Activated naive CD4-positive, alpha-beta T cell treated with anti-CD3 and anti-CD28 coated beads, Interleukin-2, amount 50 U/mL, for 72 hours (primary cell): ENCODE measurements at regions not wholly inside any gene's neighbourhood (a gene's known extent, or its start where the extent isn't known, plus 50 kb on each side); places are given as distances from the start of the nearest gene placed in this dataset.

ENCODE experiments used
- ATAC-seq, 2 donors: fragments of 150-1000 bp; cut with Tn5 transposase; 2 replicates each; pipeline ENCODE4 v1.10.0; 2021; ENCODE audit warnings: mild to moderate bottlenecking in 2 of 2, moderate library complexity in 2 of 2
- DNase-seq, 2 donors: peaks; one replicate each; pipeline ENCODE4 v3.0.0; 2021 to 2022; ENCODE audit warnings: low spot score in 2 of 2
- H3K27ac Mint-ChIP-seq, 2 donors: one replicate each; pipeline ENCODE4 v1.8.0; 2022; ENCODE audit warnings: mild to moderate bottlenecking in 2 of 2, mixed read lengths in 2 of 2
- H3K36me3 Mint-ChIP-seq, 2 donors: one replicate each; pipeline ENCODE4 v1.8.0; 2022; ENCODE audit warnings: mixed read lengths in 2 of 2
- H3K9me3 Mint-ChIP-seq, 2 donors: one replicate each; pipeline ENCODE4 v1.8.0; 2022; ENCODE audit warnings: mixed read lengths in 2 of 2

DNA sequence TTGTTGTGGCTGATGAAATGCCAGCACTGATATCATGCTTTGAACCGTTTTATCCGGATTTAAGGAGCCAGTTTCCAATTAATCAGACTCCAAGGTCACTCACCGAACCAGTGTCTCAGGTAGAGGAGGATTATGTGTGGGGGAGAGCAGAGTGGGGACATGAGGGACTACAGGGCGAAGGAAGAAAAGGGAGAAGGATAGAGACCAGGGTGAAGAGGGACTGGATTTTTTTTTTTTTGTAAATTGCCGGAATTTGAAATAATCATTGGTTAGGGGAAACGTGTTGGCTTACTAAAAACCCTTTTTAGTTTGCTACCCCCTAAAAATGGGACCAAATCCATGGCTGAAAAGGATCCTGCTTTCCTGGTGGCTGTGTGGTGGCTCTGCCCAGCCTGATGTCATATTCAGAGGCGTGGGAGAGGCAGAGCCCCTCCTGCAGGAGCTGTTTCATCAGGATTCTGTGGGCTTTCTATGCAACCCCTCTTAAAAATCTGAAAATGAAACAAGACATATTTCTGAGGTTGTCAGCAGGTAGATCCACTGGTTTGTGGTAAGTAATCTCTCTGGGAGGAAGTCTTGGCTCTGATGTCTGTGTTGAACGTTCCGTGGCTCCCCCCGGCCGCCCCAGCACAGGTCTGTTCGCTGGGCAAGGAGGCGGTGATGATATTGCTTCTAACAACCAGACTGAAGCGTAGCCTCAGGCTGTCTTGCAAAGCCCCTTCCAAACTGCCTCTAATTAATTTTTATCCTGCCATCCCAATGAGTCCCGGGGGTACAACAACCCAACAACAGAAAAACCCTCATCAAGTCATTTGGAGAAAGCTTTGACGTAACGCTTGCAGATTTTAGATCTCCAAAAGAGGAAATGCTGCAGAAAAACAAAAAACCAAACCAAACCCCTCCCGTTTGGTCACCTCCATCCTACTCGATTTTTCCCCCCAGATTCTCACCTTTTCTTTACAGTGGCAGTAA, 143.0 kb upstream of the ZFHX3 start:
- no peak for ATAC-seq
- DNase-seq = no peak
- Mint-ChIP-seq H3K27ac (no peak overlapping the region), H3K36me3 (no peaks in the 10 kb centered on the region), H3K9me3 (no peaks in the 10 kb centered on the region)

DNA sequence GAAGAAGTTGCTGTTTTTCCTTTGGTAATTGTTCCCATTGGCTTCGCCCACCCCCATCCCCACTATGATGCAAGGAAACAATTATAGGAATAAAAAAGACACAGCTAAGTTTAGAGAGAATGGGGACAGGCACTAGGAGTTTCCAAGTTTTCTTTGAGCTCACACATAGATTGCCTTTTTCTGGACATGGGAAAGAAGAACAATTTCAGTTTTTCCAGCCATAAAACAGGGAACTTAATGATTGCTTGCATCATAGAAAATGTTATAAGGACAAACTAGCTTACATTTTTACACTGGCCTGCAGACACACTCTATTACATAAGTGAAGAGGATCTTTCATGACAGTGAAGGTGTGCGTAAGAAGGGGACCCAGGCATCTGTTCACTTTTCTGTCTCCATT, 142.3 kb upstream of the ZFHX3 start:
- no peak overlapping the region for H3K27ac Mint-ChIP-seq
- no peak for ATAC-seq
- no peaks in the 10 kb centered on the region for H3K9me3 Mint-ChIP-seq
- no peak for DNase-seq
- H3K36me3 Mint-ChIP-seq = no peaks in the 10 kb centered on the region

DNA sequence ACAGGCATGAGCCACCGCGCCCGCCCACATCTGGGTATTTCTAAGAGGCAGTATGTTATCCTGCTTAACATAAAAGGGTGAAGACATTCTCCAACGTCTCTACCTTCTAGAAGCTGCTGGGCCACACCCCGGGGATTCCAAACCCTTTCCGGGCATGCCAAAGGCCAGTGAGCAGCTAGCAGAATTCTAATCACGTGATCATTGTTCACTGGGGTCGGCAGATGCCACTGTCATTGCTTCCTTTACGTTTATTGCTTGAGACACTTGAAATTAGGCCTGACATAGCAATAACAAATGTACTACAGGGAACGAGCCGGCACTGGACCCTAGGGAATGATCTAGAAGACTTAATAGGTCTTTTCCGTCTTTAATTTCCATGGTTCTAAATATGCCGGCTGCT, 141.2 kb upstream of the ZFHX3 start:
- Mint-ChIP-seq H3K9me3 (no peaks in the 10 kb centered on the region), H3K36me3 (no peaks in the 10 kb centered on the region), H3K27ac (no peak overlapping the region)
- no peak for ATAC-seq
- DNase-seq = no peak

DNA sequence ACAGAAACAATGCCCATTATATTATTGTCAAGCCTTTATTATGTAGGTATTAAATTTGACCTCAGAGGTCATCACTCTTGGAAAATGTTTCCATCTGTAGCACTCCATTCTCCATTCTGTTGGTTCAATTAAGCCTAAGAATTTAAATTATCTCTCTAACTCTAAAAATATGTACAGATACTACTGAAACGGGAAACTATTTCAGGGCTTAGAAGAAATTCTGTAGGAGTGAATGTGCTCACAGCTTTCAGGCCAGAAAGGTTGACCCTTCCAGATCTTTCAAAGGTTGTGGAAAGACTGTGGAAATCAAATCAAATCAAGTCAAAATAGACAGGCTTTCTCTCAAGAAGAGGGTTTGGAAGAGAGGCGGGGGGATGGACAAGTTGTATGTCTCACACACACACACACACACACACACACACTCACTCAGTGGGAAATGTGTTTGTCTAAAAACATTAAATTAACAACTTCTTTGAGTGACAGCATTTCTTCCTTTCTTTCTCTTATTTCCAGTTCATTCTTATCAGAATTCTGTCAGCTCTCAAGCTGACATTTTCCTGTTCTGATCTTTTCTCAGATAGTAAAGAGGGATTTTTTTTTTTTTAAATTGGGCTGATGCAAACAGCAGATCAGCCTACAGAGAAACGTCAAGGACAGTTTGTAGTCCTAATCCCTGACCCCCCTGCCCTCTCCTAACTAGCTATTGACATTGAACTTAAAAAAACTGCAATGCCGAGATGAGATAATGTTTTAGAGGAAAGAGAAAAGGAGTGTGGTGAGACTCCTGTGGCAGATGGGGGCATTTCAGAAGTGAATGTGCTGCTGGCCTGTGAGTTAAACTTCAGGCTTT, 139.0 kb upstream of the ZFHX3 start:
- DNase-seq (no peak), ATAC-seq (no peak)
- H3K27ac Mint-ChIP-seq = no peak overlapping the region
- no peaks in the 10 kb centered on the region for H3K9me3 Mint-ChIP-seq
- no peaks in the 10 kb centered on the region for H3K36me3 Mint-ChIP-seq

DNA sequence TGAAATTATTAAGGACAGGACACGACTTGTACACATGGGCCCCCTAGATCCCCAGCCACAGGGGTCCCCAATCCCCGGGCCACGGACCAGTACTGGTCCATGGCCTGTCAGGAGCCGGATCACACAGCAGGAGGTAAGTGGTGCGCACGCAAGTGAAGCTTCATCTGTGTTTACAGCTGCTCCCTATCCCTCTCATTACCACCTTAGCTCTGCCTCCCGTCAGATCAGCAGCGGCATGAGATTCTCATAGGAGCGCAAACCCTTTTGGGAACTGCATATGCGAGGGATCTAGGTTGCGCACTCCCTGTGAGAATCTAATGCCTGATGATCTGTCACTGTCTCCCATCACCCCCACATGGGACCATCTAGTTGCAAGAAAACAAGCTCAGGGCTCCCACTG, 137.8 kb upstream of the ZFHX3 start:
- ATAC-seq (no peak), DNase-seq (no peak)
- Mint-ChIP-seq H3K36me3 (no peaks in the 10 kb centered on the region), H3K27ac (no peak overlapping the region), H3K9me3 (no peaks in the 10 kb centered on the region)

DNA sequence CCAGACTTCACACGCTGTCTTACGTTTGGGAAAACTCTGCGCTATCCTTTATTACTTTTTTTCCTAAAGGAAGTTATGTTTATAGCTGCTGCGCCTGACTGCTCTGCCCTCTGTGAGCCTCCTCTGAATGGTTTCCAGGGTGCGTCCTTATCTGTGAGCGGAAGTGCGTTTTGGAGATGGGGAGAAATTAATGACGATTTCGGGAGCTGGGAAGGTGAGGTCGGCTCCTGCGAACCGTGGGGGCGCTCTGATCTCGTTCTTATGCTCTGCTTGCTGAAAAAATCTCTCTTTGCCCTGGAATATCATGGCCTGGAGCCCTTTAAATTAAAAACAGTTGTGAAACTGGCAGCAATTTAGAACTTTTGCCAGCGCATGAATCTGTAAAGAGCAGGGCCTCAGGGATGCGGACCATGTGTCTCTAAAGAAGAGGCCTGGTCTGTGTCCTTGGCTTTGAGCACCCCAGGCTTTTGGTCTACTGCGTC, 135.7 kb upstream of the ZFHX3 start:
- Mint-ChIP-seq H3K9me3 (no peaks in the 10 kb centered on the region), H3K27ac (no peak overlapping the region), H3K36me3 (no peaks in the 10 kb centered on the region)
- ATAC-seq = no peak
- DNase-seq = no peak

DNA sequence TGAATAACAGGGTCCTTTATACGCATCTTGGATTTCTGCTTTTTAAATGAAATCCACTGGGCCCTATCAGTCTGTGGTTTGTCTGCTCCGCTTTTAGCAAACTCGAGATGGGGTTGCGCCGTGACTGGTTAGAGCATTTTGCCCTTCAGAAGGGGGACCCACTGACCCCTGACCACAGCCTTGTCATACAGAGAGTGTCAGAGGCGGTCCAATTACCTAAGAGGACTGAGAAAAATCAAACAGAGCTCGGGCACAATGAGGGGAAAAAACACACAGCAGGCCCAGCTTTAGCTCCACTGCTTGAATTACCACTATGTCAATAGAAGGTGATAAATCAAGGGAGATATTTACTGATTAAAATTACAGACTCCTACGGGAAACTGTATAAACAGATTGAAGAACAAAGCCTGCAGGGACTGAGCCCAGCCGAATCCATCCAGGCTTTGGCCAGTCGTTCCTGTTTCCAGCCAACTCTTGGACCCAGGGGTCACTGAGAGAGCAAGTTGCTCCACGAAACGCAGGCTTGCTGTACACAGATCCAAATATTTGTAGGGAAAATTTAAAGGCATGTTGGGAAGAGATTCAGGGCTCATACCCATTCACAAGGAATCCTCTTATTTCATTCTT, 131.9 kb upstream of the ZFHX3 start:
- Mint-ChIP-seq H3K27ac (no peak overlapping the region), H3K9me3 (no peaks in the 10 kb centered on the region), H3K36me3 (no peaks in the 10 kb centered on the region)
- DNase-seq (no peak), ATAC-seq (no peak)

DNA sequence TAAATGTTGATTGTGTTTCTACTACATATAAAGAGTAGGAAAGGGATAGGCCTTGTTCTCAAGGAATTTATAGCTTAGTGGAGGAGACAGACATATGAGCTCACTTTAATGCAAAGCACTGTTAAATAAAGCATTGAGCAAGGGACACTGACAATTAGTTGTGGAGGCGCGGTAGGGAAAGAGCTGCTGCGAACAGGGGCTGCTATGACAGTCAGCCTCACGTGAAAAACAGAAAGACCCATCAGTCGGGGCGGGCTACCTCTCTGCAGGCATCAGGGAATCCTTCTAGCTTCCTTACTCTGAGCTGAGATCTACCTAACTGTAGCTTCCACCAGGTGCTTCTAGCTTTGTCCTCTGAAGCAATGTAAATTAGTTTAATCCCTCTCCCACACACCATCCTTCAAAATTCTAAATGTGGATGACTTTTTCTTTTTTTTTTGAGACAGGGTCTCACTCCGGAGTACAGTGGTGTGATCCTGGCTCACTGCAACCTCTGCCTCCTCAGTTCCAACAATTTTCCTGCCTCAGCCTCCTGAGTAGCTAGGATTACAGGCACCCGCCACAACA, 129.9 kb upstream of the ZFHX3 start:
- no peak for ATAC-seq
- no peak for DNase-seq
- no peaks in the 10 kb centered on the region for H3K36me3 Mint-ChIP-seq
- H3K9me3 Mint-ChIP-seq = peaks cover 0 to 4% of the 10 kb centered on the region in 2 donors
- no peak overlapping the region for H3K27ac Mint-ChIP-seq

DNA sequence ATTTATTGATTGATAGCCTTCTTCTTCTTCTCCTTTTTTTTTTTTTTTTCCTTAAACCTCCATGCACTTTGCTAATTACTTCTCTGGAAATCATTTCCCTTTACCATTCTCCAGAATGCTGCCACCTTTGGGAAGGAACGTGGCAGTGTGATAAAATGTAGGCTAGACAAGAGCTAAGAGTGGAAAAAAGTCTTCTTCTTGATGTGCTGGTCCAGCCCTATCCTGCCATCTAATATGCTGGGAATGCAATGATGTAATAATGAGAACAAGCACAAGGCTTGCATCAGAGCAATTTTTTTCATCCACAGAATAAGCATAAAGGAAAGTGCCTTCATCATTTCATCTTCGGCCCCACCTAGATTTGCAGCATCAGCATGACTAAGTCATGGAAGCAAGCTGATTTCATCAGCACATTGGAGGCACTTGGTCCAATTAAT, 128.7 kb upstream of the ZFHX3 start:
- no peak for DNase-seq
- Mint-ChIP-seq H3K9me3 (peaks cover 0 to 7% of the 10 kb centered on the region in 2 donors), H3K36me3 (no peaks in the 10 kb centered on the region), H3K27ac (no peak overlapping the region)
- ATAC-seq = no peak

DNA sequence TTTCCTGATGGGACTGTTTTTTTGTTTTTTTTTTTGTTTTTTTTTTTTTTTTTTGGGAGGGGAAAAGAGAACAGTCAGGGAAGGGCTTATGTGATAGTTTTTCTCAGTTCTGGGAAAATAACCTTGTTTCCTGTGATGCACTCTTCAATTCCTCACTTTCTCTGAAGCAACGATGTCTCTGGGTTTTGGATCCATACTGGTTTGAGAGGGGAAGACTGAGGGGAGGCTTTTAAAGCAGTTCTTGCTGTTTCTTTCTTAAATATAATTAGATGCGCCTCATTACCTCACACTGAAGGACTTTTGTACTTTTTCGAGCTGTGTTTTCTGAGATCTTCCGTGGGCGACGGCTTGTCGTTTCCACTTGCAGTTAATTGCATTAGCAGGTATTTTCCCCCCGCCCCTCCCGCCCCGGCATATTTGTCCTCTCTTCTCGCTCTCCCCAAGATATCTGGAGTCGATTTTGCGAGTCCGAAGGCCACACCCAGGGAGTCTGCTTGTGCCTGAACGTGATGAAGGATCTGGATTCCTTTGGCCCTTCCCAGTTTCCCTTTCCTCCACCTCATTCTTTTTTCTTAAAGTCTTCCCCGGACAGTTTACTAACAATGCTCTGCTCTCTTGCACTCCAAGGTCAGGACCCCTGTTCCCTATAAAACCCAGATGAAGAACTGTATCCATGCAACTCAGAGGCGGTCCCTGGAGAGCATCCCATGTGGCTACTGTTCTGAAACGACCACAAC, 125.2 kb upstream of the ZFHX3 start:
- ATAC-seq (no peak), DNase-seq (no peak)
- Mint-ChIP-seq H3K9me3 (peaks cover 0 to 7% of the 10 kb centered on the region in 2 donors), H3K27ac (no peak overlapping the region), H3K36me3 (no peaks in the 10 kb centered on the region)

DNA sequence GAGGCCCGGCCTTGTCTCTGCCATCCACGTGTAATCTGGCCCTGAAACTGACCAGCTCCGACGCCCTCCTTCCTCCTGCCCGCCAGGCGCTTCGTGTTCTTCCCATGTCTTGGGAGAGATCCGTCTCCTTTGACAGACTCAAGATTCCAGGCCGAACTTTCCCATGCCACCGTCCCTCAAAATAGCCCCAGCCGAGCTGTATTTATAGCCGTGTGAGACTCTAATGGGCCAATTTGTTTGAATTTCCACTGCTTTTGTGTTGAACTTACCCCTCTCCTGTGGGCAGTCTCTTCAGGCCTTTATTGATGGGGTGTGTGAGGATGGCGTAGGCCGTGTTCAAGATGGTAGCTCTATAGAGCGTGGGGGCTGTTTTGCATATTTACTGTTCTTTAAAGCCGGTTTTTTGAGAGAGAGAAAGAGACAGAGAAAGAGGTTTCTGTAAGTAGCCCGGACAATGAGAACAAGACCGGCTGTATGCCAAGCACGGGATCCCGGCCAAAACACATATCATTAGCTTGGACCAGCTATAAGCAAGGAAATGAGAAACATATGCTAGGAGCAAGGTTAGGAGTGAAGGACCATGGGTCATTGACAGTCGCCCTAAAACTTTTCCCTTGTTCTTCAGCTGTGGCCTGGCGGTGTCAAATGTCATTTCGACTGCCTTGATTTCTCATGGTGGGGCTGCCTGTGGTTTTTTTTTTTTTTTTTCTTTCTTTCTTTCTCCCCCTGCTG, 124.5 kb upstream of the ZFHX3 start:
- DNase-seq (no peak), ATAC-seq (no peak)

DNA sequence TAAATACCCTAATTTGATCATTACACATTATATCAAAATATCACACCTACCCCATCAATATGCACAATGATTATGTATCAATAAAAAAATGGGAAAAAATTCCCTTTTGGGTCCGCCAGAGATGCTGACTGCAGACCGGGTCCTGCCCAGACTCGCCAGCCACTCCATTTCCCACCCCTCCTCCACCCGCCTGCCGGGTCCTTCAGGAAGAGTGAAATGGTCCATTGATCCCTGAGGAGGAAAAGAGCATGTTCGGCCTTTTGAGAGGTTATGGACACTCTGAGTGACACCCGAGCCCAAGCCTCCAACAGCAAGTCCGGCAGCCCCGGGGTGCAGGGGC, 123.9 kb upstream of the ZFHX3 start:
- peaks cover 0 to 7% of the 10 kb centered on the region in 2 donors for H3K9me3 Mint-ChIP-seq
- H3K27ac Mint-ChIP-seq = no peak overlapping the region
- no peak for ATAC-seq
- no peaks in the 10 kb centered on the region for H3K36me3 Mint-ChIP-seq
- no peak for DNase-seq

More for the DNA sequence above, 124.5 kb upstream of the ZFHX3 start:
- H3K9me3 Mint-ChIP-seq = peaks cover 0 to 7% of the 10 kb centered on the region in 2 donors
- H3K36me3 Mint-ChIP-seq = no peaks in the 10 kb centered on the region
- no peak overlapping the region for H3K27ac Mint-ChIP-seq

DNA sequence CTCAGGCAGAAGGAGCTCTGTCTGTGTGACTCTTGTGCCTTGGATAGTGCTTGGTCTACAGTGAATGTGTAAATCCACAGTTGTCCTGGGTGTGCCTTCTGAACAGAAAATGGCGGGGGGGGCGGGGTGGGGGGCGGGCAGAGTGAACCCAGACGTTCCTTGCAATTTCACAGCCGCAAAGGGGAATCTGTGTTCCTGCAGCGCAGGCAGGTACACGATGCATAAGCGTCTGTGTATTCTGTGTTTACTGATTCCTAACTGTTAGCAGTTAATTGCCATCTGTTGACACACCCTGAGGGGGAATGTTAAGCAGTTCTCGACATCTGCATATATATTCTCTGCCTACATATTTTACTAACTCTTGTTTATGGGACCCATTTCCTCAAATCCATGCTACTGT, 123.5 kb upstream of the ZFHX3 start:
- ATAC-seq = no peak
- Mint-ChIP-seq H3K9me3 (peaks cover 0 to 7% of the 10 kb centered on the region in 2 donors), H3K27ac (no peak overlapping the region), H3K36me3 (no peaks in the 10 kb centered on the region)
- no peak for DNase-seq

DNA sequence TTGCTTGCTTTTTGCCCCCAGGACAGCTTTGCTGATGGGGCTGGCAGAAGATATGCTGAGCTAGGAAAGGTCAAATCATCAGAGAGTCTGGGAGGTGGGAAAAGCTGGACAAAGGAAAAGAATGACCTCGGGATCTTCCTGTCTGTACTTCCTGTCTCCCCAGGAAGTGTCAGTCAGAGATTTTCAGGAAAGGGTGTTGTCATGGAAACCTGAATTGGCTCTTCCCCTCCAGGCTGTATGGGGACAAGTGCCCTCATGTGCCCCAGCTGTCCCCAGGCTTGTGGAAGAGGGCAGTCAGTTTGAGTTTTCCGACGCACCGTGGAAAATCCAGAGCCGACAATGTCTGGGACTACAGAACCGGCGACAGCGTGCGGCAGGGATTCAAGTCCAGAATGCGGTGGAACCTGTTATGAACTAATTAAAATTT, 122.7 kb upstream of the ZFHX3 start:
- ATAC-seq (no peak), DNase-seq (no peak)
- Mint-ChIP-seq H3K27ac (no peak overlapping the region), H3K9me3 (peaks cover 0 to 7% of the 10 kb centered on the region in 2 donors), H3K36me3 (no peaks in the 10 kb centered on the region)

DNA sequence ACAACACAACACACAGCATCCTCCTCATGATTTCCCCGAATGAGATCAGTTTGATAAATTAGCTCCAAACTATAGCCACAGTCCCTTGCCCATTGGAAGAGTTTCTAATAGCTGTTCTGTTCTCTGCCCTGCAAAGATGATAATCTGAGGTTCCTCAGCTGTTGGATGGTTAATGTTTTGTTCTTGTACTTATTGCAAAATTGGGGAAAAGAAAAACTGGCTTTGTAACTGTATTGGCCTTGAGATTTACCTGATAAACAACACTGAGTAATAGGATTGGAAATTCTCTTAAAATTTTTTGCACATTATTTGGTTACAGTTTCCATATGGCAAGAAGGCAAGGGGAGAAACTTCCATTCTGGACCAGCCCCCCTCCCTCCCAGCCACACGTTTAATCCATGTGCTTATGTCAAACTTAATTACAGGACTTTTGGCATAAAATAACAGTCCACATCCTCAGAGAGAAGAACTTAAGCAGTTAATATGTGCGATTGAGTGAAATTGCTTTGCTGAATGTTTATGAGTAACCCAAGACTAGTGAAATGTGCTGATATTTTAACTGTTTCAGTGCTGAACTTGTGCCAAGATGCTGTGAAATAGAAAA, 119.1 kb upstream of the ZFHX3 start:
- Mint-ChIP-seq H3K27ac (no peak overlapping the region), H3K9me3 (no peaks in the 10 kb centered on the region), H3K36me3 (no peaks in the 10 kb centered on the region)
- no peak for ATAC-seq
- no peak for DNase-seq
